ENCODE measurements at regions not wholly inside any gene's neighbourhood (a gene's known extent, or its start where the extent isn't known, plus 50 kb on each side); places are given as distances from the start of the nearest gene placed in this dataset.

- intact Hi-C loops (cut with micrococcal nuclease; ENCODE audit: unreplicated experiment) = no loop called here
- Mint-ChIP-seq H3K4me3 (ENCODE audit: unreplicated experiment) (no peak overlapping the region), H3K4me1 (ENCODE audit: low read depth, unreplicated experiment) (peaks cover 8% of the 10 kb centered on the region), H3K27me3 (ENCODE audit: insufficient read depth, unreplicated experiment) (no peaks in the 10 kb centered on the region), H3K36me3 (ENCODE audit: insufficient read depth, unreplicated experiment) (no peaks in the 10 kb centered on the region), H3K9me3 (ENCODE audit: unreplicated experiment) (no peaks in the 10 kb centered on the region), H3K27ac (ENCODE audit: unreplicated experiment) (no peak overlapping the region)
- Histone ChIP-seq H3K36me3 (ENCODE audit: control insufficient read depth, insufficient read depth, low read length) (no peaks in the 10 kb centered on the region), H3K9me3 (no peaks in the 10 kb centered on the region), H3K27me3 (replicated peaks; ENCODE audit: control insufficient read depth, insufficient read depth, low read length) (no peaks in the 10 kb centered on the region), H3K4me3 (ENCODE audit: low read depth, low read length) (no peak overlapping the region), H3K4me1 (no peaks in the 10 kb centered on the region; the same call in 1 of the 2 replicates)
- no peak for DNase-seq
- no TSS peak for BruUV-seq (replicated peaks)
- POLR2A ChIA-PET = no interaction called here
- CTCF ChIA-PET = interaction anchor here (1.3 kb wide), 1 partner anchor 41 kb away, joined by 3 read pairs; no protein-coding TSS in a partner anchor
- no peak for TF ChIP-seq CTCF (IDR thresholded peaks at IDR 0.05; ENCODE audit: insufficient read depth in 1 of 2, low read depth in 1 of 2, low read length in 1 of 2, severe bottlenecking in 1 of 2, unreplicated experiment in 1 of 2)
Measured at GRCh38 chrX:39729981-39730661, 367.6 kb downstream of the BCOR start.

GRCh38 chrX:39730662-39731329, 367.0 kb downstream of the BCOR start:
- intact Hi-C loops (cut with micrococcal nuclease; ENCODE audit: unreplicated experiment) = no loop called here
- Histone ChIP-seq H3K4me3 (ENCODE audit: low read depth, low read length) (no peak overlapping the region), H3K36me3 (ENCODE audit: control insufficient read depth, insufficient read depth, low read length) (no peaks in the 10 kb centered on the region), H3K9me3 (no peaks in the 10 kb centered on the region), H3K4me1 (no peaks in the 10 kb centered on the region), H3K27me3 (replicated peaks; ENCODE audit: control insufficient read depth, insufficient read depth, low read length) (no peaks in the 10 kb centered on the region)
- Mint-ChIP-seq H3K36me3 (ENCODE audit: insufficient read depth, unreplicated experiment) (no peaks in the 10 kb centered on the region), H3K27me3 (ENCODE audit: insufficient read depth, unreplicated experiment) (no peaks in the 10 kb centered on the region), H3K9me3 (ENCODE audit: unreplicated experiment) (no peaks in the 10 kb centered on the region), H3K4me1 (ENCODE audit: low read depth, unreplicated experiment) (peaks cover 8% of the 10 kb centered on the region), H3K4me3 (ENCODE audit: unreplicated experiment) (no peak overlapping the region), H3K27ac (ENCODE audit: unreplicated experiment) (no peak overlapping the region)
- TF ChIP-seq CTCF (IDR thresholded peaks at IDR 0.05; ENCODE audit: insufficient read depth in 1 of 2, low read depth in 1 of 2, low read length in 1 of 2, severe bottlenecking in 1 of 2, unreplicated experiment in 1 of 2) = peak; percentile 30 to 37
- CTCF ChIA-PET = interaction anchor here (0.7 to 1.3 kb wide), 2 partner anchors 42 to 275 kb away, joined by 3 to 4 read pairs; no protein-coding TSS in a partner anchor
- peak; percentile 38 to 46 for DNase-seq
- POLR2A ChIA-PET = no interaction called here
- BruUV-seq (replicated peaks) = no TSS peak

DNA sequence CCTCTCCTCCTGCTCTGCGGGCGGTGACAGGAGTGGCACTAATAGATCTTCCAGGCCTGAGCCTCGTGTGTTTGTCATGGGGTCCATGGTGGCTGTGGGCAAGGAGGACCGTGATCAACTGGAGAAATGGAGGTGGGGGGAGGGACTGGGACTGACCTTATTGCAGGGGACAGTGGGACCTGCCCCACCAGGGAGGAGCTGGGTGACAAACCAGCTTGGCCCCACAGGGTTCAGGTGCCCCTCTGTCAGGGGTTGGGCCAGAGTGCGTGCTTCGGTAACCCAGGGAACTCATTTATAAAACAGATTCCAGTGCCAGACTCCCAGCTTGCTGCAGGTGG, 366.5 kb downstream of the BCOR start:
- no peak for DNase-seq
- no peak overlapping the region for H3K4me3 Mint-ChIP-seq (ENCODE audit: unreplicated experiment)
- H3K27me3 Mint-ChIP-seq (ENCODE audit: insufficient read depth, unreplicated experiment) = no peaks in the 10 kb centered on the region
- no peak for TF ChIP-seq CTCF (IDR thresholded peaks at IDR 0.05; ENCODE audit: insufficient read depth in 1 of 2, low read depth in 1 of 2, low read length in 1 of 2, severe bottlenecking in 1 of 2, unreplicated experiment in 1 of 2)
- no peaks in the 10 kb centered on the region for H3K27me3 ChIP-seq (replicated peaks; ENCODE audit: control insufficient read depth, insufficient read depth, low read length)
- no TSS peak for BruUV-seq (replicated peaks)
- H3K9me3 Mint-ChIP-seq (ENCODE audit: unreplicated experiment) = no peaks in the 10 kb centered on the region
- no peaks in the 10 kb centered on the region for H3K9me3 ChIP-seq
- ChIA-PET CTCF (interaction anchor here (0.7 to 1.3 kb wide), 2 partner anchors 42 to 275 kb away, joined by 3 to 4 read pairs; no protein-coding TSS in a partner anchor), POLR2A (no interaction called here)
- no peak overlapping the region for H3K4me3 ChIP-seq (ENCODE audit: low read depth, low read length)
- H3K36me3 Mint-ChIP-seq (ENCODE audit: insufficient read depth, unreplicated experiment) = no peaks in the 10 kb centered on the region
- no peaks in the 10 kb centered on the region for H3K4me1 ChIP-seq
- intact Hi-C loops (cut with micrococcal nuclease; ENCODE audit: unreplicated experiment) = no loop called here
- H3K36me3 ChIP-seq (ENCODE audit: control insufficient read depth, insufficient read depth, low read length) = no peaks in the 10 kb centered on the region
- peaks cover 8% of the 10 kb centered on the region for H3K4me1 Mint-ChIP-seq (ENCODE audit: low read depth, unreplicated experiment)
- H3K27ac Mint-ChIP-seq (ENCODE audit: unreplicated experiment) = no peak overlapping the region

All from Caco-2 (cell line).